Left forelimb (tissue), 1 donor: ENCODE measurements at regions not wholly inside any gene's neighbourhood (a gene's known extent, or its start where the extent isn't known, plus 50 kb on each side); places are given as distances from the start of the nearest gene placed in this dataset.

ENCODE experiments used
- DNase-seq: peaks from one replicate; pipeline ENCODE4 v3.0.0-alpha.2; 2018; ENCODE audit warnings: low spot score

GRCh38 chr1:56417646-56418045 is 161.7 kb downstream of the PLPP3 start:
- no peak for DNase-seq

- DNase-seq: no peak
These were observed 162.9 kb downstream of the PLPP3 start for GRCh38 chr1:56416495-56416894.

GRCh38 chr1:56415720-56416119 is 163.6 kb downstream of the PLPP3 start:
- no peak for DNase-seq

- no peak for DNase-seq
These were observed 164.1 kb downstream of the PLPP3 start for GRCh38 chr1:56415258-56415657.

DNA sequence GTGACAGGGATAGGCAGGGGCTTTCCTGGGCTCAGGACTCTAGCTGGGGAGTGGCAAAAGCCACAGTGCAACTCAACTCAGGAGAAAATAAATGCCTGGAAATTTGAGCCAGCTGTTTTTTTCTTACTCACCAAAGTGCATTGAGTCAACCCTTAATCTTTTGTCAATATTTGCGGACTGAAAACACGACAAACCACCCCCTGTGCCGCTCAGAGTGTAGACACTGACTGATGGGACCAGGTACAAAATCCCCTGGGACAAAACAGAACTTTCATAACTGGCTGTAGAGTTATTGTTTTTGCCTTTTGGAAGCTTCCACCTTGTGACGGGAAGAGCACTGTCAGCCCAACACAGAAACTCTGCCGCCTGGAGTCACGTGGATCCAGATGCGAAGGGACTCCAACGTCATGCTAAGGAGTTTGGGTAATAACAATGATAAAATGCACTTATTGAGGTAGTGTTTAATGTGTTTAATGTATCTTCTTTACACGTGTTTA is 164.6 kb downstream of the PLPP3 start:
- no peak for DNase-seq

DNA sequence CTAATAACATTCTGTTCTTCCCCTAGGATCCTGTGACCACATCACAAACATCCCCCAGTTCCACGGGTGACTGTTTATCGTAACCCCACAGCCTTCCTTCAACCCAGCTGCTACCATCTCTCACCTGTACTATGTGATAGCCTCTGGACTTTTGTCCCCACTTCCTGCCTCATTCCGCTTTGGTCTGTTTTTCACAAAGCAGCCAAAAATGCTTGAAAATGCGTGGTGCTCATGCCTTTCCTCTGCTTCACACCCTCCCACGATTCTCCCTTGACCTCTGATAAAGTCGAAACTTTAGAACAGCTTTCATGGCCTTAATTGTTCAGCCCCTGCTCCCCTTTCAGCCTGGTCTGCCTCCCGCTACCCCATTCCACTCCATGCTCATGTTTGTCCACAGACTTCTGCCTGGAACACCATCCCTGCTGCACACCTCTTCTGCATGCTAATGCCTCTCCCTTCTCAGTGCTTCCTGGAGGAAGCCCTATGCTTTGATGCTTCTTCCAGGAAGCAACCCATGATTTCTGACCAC is 165.6 kb downstream of the PLPP3 start:
- DNase-seq: no peak

DNA sequence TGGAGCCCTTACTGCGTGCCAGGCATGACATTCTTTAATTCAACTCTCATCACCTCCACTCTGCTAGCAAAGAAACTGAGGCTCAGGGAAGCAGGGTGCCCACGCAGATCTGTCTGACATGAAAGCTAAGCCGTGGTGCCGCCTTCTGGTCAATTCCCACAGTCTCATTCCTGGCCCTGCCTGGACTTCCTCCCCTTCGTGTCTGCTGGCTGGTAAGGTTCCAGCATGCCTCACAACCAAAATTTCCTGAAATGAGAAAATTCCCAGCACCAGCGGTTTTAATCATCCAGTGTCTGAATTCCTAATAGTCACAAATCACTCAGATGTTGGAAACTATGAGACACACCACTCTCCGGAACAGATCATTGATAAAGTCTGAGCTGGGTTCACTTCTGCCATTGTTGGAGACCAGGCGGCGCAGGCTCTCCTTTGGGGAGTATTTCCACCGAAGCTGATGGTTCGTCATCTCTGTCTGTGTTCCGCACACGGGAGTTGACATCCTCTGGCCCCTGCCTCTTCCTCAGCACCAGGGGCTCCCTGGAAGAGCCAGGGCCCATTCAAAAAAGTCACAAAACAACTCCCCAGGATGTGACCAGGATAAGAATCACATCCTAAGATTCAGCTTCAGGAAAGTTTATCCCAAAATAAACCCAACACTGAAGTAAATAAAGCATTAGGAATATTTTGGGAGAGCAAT is 167.7 kb downstream of the PLPP3 start:
- DNase-seq: no peak

DNA sequence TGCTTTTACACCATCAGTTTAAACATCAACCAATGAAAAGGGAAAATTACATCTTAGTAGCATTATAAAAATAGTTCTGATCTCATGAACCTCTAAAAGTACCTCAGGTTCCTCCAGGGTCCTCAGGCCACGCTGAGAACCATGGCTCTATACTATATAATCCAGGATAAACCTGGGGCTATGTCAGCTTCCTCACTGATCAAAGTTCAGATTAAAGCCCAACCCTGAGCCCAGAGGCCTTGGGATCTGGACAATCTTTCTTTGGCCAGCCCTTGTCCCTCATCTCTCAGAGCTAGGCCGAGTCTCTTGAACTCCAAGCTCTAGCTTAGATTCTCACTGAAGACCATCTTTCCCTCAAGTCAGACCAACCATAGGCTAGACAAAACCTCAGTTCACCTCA is 168.3 kb downstream of the PLPP3 start:
- no peak for DNase-seq

GRCh38 chr1:56410405-56410804 is 169.0 kb downstream of the PLPP3 start:
- no peak for DNase-seq

GRCh38 chr1:56409112-56409691 is 170.2 kb downstream of the PLPP3 start:
- DNase-seq: no peak

DNA sequence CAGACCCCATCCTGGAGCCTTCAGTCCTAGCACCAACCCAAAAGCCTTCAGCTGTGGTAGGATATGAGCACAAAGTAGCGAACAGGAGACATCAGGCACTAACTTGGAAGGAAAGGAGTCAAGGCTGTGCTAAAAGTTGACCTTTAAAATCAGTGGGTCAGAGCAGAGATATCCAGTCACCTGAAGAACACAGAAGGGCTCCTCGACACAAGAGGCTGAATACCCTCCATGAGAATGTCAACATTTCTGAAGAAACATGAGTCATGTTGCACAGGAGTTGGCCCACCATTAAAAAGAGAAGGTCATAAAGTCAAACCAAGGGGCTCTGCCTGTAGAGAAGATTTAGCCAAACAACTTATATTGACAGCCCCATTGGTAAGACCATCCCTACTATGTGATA is 172.5 kb downstream of the PLPP3 start:
- no peak for DNase-seq

GRCh38 chr1:56404561-56405030 is 174.8 kb downstream of the PLPP3 start:
- no peak for DNase-seq

- no peak for DNase-seq
These were observed 175.3 kb downstream of the PLPP3 start for GRCh38 chr1:56404066-56404465.

DNA sequence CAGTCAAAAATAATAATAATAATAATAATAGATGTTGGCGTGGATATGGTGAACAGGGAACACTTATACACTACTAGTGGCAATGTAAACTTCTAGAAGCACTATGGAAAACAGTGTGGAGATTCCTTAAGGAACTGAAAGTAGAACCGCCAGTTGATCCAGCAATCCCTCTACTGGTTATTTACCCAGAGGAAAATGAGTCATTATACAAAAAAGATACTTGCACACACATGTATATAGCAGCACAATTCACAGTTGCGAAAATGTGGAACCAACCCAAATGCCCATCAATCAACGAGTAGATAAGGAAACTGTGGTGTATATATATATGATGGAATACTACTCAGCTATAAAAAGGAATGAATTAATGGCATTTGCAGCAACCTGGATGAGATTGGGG is 176.0 kb downstream of the PLPP3 start:
- no peak for DNase-seq

- DNase-seq: no peak
These were observed 178.2 kb downstream of the PLPP3 start for GRCh38 chr1:56401191-56401590.

GRCh38 chr1:56400526-56400925 is 178.8 kb downstream of the PLPP3 start:
- no peak for DNase-seq

DNA sequence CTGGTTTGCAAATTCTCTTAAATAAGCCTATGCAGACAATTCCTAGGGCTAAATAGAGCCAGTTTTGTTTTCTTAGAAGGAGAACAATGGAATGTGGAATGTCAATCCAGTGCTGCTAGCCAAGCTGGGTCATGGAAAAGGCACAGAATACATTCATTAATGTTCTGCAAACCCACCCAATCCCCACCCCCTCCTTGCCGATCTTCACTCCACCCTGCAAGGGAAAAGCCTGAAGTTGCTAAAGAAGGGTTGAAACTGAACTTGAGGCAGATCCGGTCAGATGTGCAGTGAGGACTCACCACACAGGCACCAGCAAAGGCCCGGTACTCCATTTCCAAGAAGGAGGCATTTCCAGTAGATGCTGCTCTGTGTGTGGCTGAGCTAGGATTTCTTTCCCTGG is 179.6 kb downstream of the PLPP3 start:
- no peak for DNase-seq

GRCh38 chr1:56399326-56399725 is 180.0 kb downstream of the PLPP3 start:
- DNase-seq: no peak

DNA sequence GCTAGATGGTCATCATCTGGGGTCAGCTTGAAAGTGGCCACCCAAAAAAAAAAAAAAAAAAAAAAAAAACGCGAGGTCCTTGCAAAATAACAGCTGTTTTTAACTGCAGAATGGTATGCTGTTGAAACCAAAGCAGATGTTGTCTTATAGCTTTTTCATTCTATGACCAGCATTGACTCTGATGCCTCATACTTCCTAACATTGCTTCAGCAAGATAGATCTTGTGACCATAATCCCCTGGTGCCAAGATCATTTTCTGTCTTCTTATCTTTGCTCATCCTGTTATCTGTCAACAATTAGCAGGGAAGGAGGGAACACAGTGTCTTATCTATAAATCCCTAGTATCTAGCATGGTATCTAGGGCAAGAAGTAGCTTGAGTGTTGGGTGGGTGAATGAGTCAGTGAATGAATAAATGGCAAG is 181.5 kb downstream of the PLPP3 start:
- DNase-seq: no peak

- DNase-seq: no peak
These were observed 182.0 kb downstream of the PLPP3 start for GRCh38 chr1:56397409-56397808.

DNA sequence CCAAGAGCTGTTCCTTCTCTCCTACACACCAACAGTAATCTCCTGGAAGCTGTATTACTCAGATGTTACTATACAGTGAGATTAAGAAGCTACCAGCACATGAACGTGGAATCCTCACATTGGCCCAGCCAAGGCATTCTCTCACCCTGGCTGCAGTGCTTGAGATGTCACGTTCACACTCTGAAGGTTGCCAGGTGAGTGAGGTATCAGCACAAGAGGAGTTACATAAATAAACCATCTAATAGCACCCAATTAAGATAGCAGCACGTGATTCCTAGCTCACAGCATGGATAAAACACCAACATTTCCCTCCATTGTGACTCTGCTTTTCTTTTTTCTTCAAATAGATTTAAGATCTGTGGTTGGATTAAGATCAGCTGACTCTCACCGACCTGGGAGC is 182.8 kb downstream of the PLPP3 start:
- no peak for DNase-seq

GRCh38 chr1:56395776-56396175 is 183.6 kb downstream of the PLPP3 start:
- no peak for DNase-seq

DNA sequence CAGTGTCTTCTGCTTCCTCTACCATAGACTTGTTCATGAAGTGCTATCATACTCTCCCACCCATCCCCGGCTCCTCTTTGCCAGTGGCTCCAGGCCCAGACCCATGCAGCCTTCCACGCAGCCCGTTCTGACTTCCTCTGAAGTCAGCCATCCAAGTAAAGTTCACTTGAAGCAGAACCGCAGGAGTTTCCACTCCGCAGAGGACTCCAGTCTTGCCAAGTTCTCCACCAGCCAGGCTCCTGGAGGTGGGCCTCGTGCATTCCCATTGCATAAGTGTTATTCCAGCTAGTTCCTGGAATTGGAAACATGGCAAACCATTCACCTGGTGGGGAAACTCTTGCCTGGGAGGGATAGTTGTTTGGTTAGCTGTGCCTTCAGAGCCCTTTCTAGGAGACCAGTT is 185.1 kb downstream of the PLPP3 start:
- DNase-seq: no peak
